ENCODE measurements at regions not wholly inside any gene's neighbourhood (a gene's known extent, or its start where the extent isn't known, plus 50 kb on each side); places are given as distances from the start of the nearest gene placed in this dataset.

- Mint-ChIP-seq H3K27ac (no peak overlapping the region), H3K4me3 (no peak overlapping the region), H3K4me1 (peaks cover 10% of the 10 kb centered on the region), H3K27me3 (peaks cover 39% of the 10 kb centered on the region), H3K36me3 (ENCODE audit: low read depth) (peaks cover 11% of the 10 kb centered on the region)
- no peak for ATAC-seq
- no peak for DNase-seq
- H3K9me3 ChIP-seq (ENCODE audit: control insufficient read depth, low read length, poor library complexity, severe bottlenecking) = no peaks in the 10 kb centered on the region
These were observed 181.4 kb downstream of the OPA1 start for GRCh38 chr3:193774272-193774915.

- Mint-ChIP-seq H3K27ac (no peak overlapping the region), H3K4me3 (no peak overlapping the region), H3K36me3 (ENCODE audit: low read depth) (peaks cover 11% of the 10 kb centered on the region), H3K27me3 (peaks cover 44% of the 10 kb centered on the region), H3K4me1 (peaks cover 14% of the 10 kb centered on the region)
- ATAC-seq = no peak
- DNase-seq = no peak
- no peaks in the 10 kb centered on the region for H3K9me3 ChIP-seq (ENCODE audit: control insufficient read depth, low read length, poor library complexity, severe bottlenecking)
These were observed 181.9 kb downstream of the OPA1 start for GRCh38 chr3:193774916-193775285.

DNA sequence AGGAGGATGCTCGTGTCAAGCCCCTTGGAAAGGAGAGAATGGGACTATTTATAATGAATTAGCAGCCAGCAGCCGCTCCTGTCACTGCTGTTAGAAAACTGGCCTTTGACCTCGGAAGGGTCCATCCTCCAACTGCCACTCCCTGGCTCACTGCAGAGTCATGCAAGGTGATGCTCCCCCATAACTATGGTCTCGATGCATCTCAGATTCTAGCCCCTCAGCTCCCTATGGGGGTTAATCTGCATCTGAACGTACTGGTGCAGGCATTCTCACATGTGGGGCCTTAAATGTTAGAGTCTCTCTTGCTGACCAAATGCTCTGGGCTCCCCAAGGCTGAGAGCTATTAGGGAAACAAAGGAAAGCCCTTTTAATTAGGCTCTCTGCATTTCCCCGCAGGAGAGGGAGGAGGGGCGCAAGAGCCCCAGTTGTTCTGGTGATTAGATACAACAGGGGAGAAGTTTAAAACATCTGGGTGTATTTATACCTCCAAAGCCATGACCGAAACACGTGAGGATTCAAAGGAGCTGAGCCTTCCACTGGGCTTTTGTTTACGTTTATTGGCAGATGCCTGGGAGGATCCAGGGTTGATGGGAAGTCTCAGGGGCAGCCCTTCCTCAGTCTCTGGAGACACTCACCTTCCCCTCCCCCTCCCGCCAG, 182.5 kb downstream of the OPA1 start:
- DNase-seq (no peak), ATAC-seq (no peak)
- H3K27ac Mint-ChIP-seq = no peak overlapping the region
- peaks cover 14% of the 10 kb centered on the region for H3K4me1 Mint-ChIP-seq
- H3K9me3 ChIP-seq (ENCODE audit: control insufficient read depth, low read length, poor library complexity, severe bottlenecking) = no peaks in the 10 kb centered on the region
- H3K27me3 Mint-ChIP-seq = peaks cover 51% of the 10 kb centered on the region
- no peak overlapping the region for H3K4me3 Mint-ChIP-seq
- H3K36me3 Mint-ChIP-seq (ENCODE audit: low read depth) = peaks cover 11% of the 10 kb centered on the region

DNA sequence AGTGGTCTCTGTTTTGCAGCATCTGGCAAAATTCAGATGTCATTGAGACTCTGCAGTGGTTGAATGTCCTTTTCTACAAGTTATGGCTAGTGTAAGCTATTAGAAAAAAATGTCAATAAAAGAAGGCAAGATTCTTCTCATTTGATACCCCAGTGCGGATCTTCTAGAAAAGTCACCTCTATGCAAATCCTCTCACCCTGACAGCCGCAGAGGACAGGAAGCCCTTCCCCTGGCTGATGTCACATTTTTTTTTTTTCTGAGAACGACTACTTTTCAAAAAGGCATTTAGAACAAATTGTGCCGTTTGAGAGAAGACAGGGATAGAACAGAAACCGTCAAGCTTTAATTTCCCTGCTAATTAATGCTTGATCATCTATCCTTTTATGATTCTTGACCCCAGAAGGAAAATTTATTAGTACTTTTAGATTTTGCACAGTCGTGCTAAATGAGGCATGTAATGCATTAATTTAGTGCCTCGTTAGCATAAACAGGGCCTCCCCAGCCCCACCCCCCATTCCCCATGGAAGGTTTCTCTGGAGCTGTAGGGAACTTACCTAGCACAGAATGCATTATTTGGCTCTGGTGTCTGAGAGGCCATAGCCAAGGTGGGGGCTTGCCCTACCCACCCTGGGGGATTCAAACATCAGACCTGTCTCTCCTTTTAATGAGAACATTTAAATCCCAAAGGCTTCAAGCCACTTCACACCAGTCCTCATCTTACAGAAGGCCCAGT, 183.8 kb downstream of the OPA1 start:
- Mint-ChIP-seq H3K27me3 (peaks cover 63% of the 10 kb centered on the region), H3K4me1 (peaks cover 14% of the 10 kb centered on the region), H3K4me3 (no peak overlapping the region), H3K27ac (no peak overlapping the region), H3K36me3 (ENCODE audit: low read depth) (peaks cover 11% of the 10 kb centered on the region)
- H3K9me3 ChIP-seq (ENCODE audit: control insufficient read depth, low read length, poor library complexity, severe bottlenecking) = no peaks in the 10 kb centered on the region
- peak; percentile 44 for ATAC-seq
- DNase-seq = no peak

DNA sequence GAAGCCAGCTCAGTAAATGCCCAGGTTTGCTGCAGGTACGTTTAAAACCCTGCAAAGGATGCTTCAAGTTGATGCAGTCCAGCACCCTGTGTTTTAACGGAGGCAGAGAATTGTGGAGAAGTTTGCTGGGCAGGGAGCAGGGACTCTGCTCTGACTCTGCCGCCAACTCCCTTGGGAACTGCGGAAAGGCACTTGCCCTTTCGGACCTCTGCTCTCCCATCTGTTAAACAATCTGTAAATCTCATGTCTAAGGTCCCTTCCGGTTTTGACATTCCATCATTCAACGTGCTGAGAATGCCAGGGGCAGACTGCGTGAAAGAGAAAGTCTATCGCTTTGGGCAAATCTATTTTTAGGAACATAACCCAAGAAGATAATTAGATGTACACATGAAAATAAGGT, 184.5 kb downstream of the OPA1 start:
- H3K27me3 Mint-ChIP-seq = peaks cover 67% of the 10 kb centered on the region
- H3K9me3 ChIP-seq (ENCODE audit: control insufficient read depth, low read length, poor library complexity, severe bottlenecking) = no peaks in the 10 kb centered on the region
- H3K36me3 Mint-ChIP-seq (ENCODE audit: low read depth) = peaks cover 11% of the 10 kb centered on the region
- ATAC-seq = no peak
- no peak for DNase-seq
- H3K4me3 Mint-ChIP-seq = no peak overlapping the region
- peaks cover 14% of the 10 kb centered on the region for H3K4me1 Mint-ChIP-seq
- no peak overlapping the region for H3K27ac Mint-ChIP-seq

- no peaks in the 10 kb centered on the region for H3K9me3 ChIP-seq (ENCODE audit: control insufficient read depth, low read length, poor library complexity, severe bottlenecking)
- Mint-ChIP-seq H3K4me1 (peaks cover 14% of the 10 kb centered on the region), H3K27ac (no peak overlapping the region), H3K36me3 (ENCODE audit: low read depth) (peaks cover 11% of the 10 kb centered on the region), H3K27me3 (peaks cover 78% of the 10 kb centered on the region), H3K4me3 (no peak overlapping the region)
- no peak for ATAC-seq
- no peak for DNase-seq
These were observed 185.7 kb downstream of the OPA1 start for GRCh38 chr3:193778676-193779075.

DNA sequence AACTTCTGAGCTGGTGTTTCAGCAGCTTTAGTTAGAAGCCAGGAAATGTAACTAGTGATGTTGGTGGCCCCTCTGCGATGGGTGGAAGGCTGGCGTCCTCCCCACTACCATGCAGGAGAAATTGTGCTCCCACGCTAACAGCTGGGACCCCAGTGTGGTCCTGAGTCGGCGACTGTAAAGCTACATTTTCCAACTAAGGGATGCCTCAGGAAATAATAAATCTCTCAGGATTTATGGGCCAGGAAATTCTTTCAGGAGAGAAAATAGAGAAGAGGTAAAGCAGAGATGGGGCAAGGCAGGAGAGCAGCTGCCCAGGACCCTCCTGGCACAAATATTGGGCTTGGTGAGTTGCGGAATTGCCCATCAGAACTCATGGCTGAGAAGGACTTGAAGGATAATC, 186.9 kb downstream of the OPA1 start:
- H3K4me3 Mint-ChIP-seq = no peak overlapping the region
- H3K27ac Mint-ChIP-seq = no peak overlapping the region
- H3K9me3 ChIP-seq (ENCODE audit: control insufficient read depth, low read length, poor library complexity, severe bottlenecking) = no peaks in the 10 kb centered on the region
- peaks cover 77% of the 10 kb centered on the region for H3K27me3 Mint-ChIP-seq
- DNase-seq = no peak
- peaks cover 7% of the 10 kb centered on the region for H3K36me3 Mint-ChIP-seq (ENCODE audit: low read depth)
- peaks cover 14% of the 10 kb centered on the region for H3K4me1 Mint-ChIP-seq
- no peak for ATAC-seq

- Mint-ChIP-seq H3K27ac (no peak overlapping the region), H3K27me3 (peaks cover 77% of the 10 kb centered on the region), H3K4me3 (no peak overlapping the region), H3K4me1 (peaks cover 11% of the 10 kb centered on the region), H3K36me3 (ENCODE audit: low read depth) (peaks cover 6% of the 10 kb centered on the region)
- DNase-seq (no peak), ATAC-seq (no peak)
- no peaks in the 10 kb centered on the region for H3K9me3 ChIP-seq (ENCODE audit: control insufficient read depth, low read length, poor library complexity, severe bottlenecking)
These were observed 187.4 kb downstream of the OPA1 start for GRCh38 chr3:193780397-193780796.

DNA sequence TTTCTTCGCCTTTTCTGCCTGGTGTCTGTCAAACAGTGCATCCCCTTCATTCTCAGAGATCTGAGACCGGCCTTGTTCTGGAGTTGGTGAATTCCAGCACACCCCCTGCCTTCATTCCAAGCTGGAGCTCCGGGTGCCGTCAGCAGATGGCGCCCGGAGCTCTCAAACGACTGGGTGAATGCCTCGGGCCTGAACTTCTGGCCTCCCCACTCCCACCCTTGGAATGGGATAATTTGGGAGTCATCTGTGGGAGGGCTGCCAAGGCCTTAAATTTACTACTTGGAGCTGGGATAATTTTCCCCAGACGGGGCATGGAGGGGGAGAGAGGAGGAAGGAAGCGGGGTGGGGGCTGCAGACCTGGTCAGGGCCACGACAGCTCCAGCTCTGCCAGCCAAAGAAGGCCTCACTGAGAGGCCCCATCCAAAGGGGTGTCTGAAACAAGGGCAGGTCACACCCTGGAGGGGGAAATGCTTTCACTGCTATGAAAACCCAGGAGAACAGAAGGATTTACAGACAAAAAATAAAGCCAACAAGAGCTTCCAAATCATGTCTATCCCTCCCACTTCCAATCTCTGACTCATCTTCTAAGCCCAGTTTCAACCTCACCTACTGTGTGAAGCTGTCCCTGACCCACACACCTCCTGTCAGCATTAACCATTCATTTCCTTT, 187.9 kb downstream of the OPA1 start:
- DNase-seq = no peak
- H3K9me3 ChIP-seq (ENCODE audit: control insufficient read depth, low read length, poor library complexity, severe bottlenecking) = no peaks in the 10 kb centered on the region
- Mint-ChIP-seq H3K27me3 (peaks cover 73% of the 10 kb centered on the region), H3K27ac (no peak overlapping the region), H3K4me1 (peaks cover 11% of the 10 kb centered on the region), H3K36me3 (ENCODE audit: low read depth) (peaks cover 6% of the 10 kb centered on the region), H3K4me3 (no peak overlapping the region)
- ATAC-seq = no peak

- H3K27me3 Mint-ChIP-seq = peaks cover 64% of the 10 kb centered on the region
- no peaks in the 10 kb centered on the region for H3K9me3 ChIP-seq (ENCODE audit: control insufficient read depth, low read length, poor library complexity, severe bottlenecking)
- H3K27ac Mint-ChIP-seq = no peak overlapping the region
- H3K4me3 Mint-ChIP-seq = no peak overlapping the region
- ATAC-seq (no peak), DNase-seq (no peak)
- peaks cover 6% of the 10 kb centered on the region for H3K36me3 Mint-ChIP-seq (ENCODE audit: low read depth)
- peaks cover 6% of the 10 kb centered on the region for H3K4me1 Mint-ChIP-seq
These were observed 189.3 kb downstream of the OPA1 start for GRCh38 chr3:193782276-193782647.

GRCh38 chr3:193782747-193783146, 189.7 kb downstream of the OPA1 start:
- ATAC-seq = no peak
- H3K4me3 Mint-ChIP-seq = no peak overlapping the region
- DNase-seq = no peak
- peaks cover 64% of the 10 kb centered on the region for H3K27me3 Mint-ChIP-seq
- H3K9me3 ChIP-seq (ENCODE audit: control insufficient read depth, low read length, poor library complexity, severe bottlenecking) = no peaks in the 10 kb centered on the region
- no peak overlapping the region for H3K27ac Mint-ChIP-seq
- peaks cover 6% of the 10 kb centered on the region for H3K4me1 Mint-ChIP-seq
- H3K36me3 Mint-ChIP-seq (ENCODE audit: low read depth) = peaks cover 6% of the 10 kb centered on the region

DNA sequence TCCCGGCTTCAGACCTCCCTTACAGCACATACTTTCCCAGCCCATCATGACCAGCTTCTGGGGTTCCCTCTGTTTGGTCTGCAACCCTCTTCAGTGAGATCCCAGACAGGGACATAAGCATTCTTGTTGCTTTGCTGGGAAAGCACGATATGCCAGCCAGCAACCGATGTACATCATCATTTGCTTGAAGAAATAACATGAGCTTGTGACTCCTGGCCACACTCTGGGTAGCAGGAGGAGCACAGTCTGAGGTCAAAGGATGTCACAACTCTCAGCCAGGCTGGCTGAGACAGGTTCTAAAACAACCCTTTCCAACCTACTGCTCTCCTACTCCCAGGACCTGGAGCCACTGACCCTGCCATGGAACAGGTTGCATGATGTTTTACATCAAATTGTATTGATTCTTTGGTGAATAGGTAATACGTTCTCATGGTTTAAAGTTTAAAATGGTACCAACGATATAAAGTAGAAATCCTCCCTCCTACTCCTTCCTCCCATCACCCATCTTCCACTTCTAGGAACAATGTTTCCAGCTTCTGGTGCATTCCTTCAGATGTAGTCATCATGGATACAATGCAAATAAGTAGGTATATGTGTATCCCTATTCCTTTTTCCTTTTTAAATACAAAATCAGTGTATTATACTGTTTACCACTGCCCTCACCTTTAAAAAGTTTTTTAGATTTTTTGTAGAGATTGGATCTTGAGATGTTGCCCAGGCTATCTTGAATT, 190.3 kb downstream of the OPA1 start:
- ATAC-seq (no peak), DNase-seq (no peak)
- H3K36me3 Mint-ChIP-seq (ENCODE audit: low read depth) = peaks cover 6% of the 10 kb centered on the region
- H3K4me1 Mint-ChIP-seq = peaks cover 6% of the 10 kb centered on the region
- no peak overlapping the region for H3K27ac Mint-ChIP-seq
- H3K9me3 ChIP-seq (ENCODE audit: control insufficient read depth, low read length, poor library complexity, severe bottlenecking) = no peaks in the 10 kb centered on the region
- no peak overlapping the region for H3K4me3 Mint-ChIP-seq
- H3K27me3 Mint-ChIP-seq = peaks cover 70% of the 10 kb centered on the region

GRCh38 chr3:193784822-193785221, 191.8 kb downstream of the OPA1 start:
- Mint-ChIP-seq H3K4me1 (no peaks in the 10 kb centered on the region), H3K27ac (no peak overlapping the region), H3K4me3 (no peak overlapping the region), H3K36me3 (ENCODE audit: low read depth) (no peaks in the 10 kb centered on the region), H3K27me3 (peaks cover 64% of the 10 kb centered on the region)
- H3K9me3 ChIP-seq (ENCODE audit: control insufficient read depth, low read length, poor library complexity, severe bottlenecking) = no peaks in the 10 kb centered on the region
- ATAC-seq (no peak), DNase-seq (no peak)
